ENCODE measurements at regions not wholly inside any gene's neighbourhood (a gene's known extent, or its start where the extent isn't known, plus 50 kb on each side); places are given as distances from the start of the nearest gene placed in this dataset.

DNA sequence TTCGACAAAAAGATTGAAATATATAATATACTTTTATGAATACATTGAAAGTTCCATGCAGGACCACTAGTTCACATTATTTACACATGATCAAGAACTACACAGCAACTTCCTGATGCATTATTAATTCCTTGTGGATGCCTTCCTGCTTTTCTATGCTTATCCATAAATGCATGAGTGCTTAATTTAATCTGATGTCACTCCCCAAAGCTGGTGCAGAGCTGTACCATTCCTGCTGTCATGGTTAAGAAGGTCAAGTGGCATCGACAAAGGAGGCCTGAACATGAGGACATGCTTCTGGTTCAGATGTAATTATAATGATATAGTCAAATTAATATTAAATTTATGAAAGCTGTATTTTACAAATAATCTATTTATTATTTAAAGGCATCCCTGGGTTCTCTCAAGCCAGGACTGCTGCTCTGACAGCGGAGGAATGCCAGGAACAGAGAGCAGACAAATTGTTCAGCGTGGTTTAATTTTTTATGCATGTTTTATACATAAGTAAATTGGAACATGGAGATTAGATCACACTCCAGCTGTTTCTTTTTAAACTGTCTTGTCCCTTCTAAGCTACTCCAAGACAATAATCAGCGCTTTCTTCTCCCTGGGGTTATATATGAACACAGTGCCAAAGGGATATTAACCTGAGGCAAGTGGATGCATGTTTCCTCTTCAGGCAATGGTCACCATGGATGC lies 307.3 kb upstream of the CNTNAP5 start:
- H4K20me1 ChIP-seq (ENCODE audit: control insufficient read depth, insufficient read depth) = no peaks in the 10 kb centered on the region
- POLR2A ChIA-PET = no interaction called here
- H3K9me3 ChIP-seq (replicated peaks; ENCODE audit: control insufficient read depth, insufficient read depth, low read length) = no peaks in the 10 kb centered on the region
- no peak for ATAC-seq
- DNase-seq (ENCODE audit: low read depth, low spot score) = no peak
- CTCF ChIA-PET = interaction anchor here (0.7 kb wide), 1 partner anchor 171 kb away, joined by 3 read pairs; no protein-coding TSS in a partner anchor
- no peak for FAIRE-seq
- TF ChIP-seq, protein P1, sequence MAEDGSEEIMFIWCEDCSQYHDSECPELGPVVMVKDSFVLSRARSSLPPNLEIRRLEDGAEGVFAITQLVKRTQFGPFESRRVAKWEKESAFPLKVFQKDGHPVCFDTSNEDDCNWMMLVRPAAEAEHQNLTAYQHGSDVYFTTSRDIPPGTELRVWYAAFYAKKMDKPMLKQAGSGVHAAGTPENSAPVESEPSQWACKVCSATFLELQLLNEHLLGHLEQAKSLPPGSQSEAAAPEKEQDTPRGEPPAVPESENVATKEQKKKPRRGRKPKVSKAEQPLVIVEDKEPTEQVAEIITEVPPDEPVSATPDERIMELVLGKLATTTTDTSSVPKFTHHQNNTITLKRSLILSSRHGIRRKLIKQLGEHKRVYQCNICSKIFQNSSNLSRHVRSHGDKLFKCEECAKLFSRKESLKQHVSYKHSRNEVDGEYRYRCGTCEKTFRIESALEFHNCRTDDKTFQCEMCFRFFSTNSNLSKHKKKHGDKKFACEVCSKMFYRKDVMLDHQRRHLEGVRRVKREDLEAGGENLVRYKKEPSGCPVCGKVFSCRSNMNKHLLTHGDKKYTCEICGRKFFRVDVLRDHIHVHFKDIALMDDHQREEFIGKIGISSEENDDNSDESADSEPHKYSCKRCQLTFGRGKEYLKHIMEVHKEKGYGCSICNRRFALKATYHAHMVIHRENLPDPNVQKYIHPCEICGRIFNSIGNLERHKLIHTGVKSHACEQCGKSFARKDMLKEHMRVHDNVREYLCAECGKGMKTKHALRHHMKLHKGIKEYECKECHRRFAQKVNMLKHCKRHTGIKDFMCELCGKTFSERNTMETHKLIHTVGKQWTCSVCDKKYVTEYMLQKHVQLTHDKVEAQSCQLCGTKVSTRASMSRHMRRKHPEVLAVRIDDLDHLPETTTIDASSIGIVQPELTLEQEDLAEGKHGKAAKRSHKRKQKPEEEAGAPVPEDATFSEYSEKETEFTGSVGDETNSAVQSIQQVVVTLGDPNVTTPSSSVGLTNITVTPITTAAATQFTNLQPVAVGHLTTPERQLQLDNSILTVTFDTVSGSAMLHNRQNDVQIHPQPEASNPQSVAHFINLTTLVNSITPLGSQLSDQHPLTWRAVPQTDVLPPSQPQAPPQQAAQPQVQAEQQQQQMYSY (CRISPR knock-in tag; IDR thresholded peaks at IDR 0.05) = no peak
- TF ChIP-seq PAX8 (IDR thresholded peaks at IDR 0.05) (no peak), NFYB (IDR thresholded peaks at IDR 0.05; ENCODE audit: insufficient read depth, low read depth, low read length) (no peak), CBX5 (IDR thresholded peaks at IDR 0.05; ENCODE audit: low read depth) (no peak), DPF2 (IDR thresholded peaks at IDR 0.05) (no peak), POLR2AphosphoS2 (IDR thresholded peaks at IDR 0.05; ENCODE audit: low read depth, low read length) (no peak), POLR2AphosphoS5 (IDR thresholded peaks at IDR 0.05; ENCODE audit: low read length) (no peak), IKZF1 (conservative IDR thresholded peaks at IDR 0.05) (no peak)
- H3K9ac ChIP-seq (ENCODE audit: control insufficient read depth, insufficient read depth, low read length) = no peak overlapping the region
- H3K27me3 ChIP-seq (replicated peaks in 1 of 2; ENCODE audit: control insufficient read depth in 2 of 2, insufficient read depth in 2 of 2, low read length in 1 of 2) = no peaks in the 10 kb centered on the region
- no TSS peak for BruUV-seq (replicated peaks)
- H3K79me2 ChIP-seq (ENCODE audit: control insufficient read depth, insufficient read depth, low read length) = no peaks in the 10 kb centered on the region
- H3K4me1 ChIP-seq (ENCODE audit: control insufficient read depth, insufficient read depth, low read length) = no peaks in the 10 kb centered on the region
- 3% methylated on average over 5 of the region's 5 CpGs for WGBS (ENCODE audit: insufficient coverage, insufficient replicate concordance, low lambda C conversion rate, missing lambda C conversion rate)
- no peak overlapping the region for H2AFZ ChIP-seq (ENCODE audit: control insufficient read depth, low read depth, low read length)
- H3K4me2 ChIP-seq (ENCODE audit: control insufficient read depth, insufficient read depth) = no peak overlapping the region
- intact Hi-C loops (cut with micrococcal nuclease; ENCODE audit: unreplicated experiment) (no loop called here), in situ Hi-C loops (cut with MboI) (no loop called here)
- H3K4me3 ChIP-seq = no peak overlapping the region
- SMC1A ChIA-PET (ENCODE audit: uncharacterized antibody, unreplicated experiment) = no interaction called here
- no peak overlapping the region for H3K27ac ChIP-seq (ENCODE audit: control insufficient read depth, insufficient read depth)
- RAD21 ChIA-PET (ENCODE audit: unreplicated experiment) = no interaction called here
- H3K36me3 ChIP-seq (ENCODE audit: control insufficient read depth in 2 of 2, insufficient read depth in 2 of 2, low read length in 1 of 2) = no peaks in the 10 kb centered on the region
